GM23248 (cell line): ENCODE measurements at regions not wholly inside any gene's neighbourhood (a gene's known extent, or its start where the extent isn't known, plus 50 kb on each side); places are given as distances from the start of the nearest gene placed in this dataset.

Experiments used
- DNase-seq: peaks from one replicate; pipeline ENCODE4 v3.0.0-alpha.2; 2015
- H2AFZ ChIP-seq: fragments of 200-600 bp; sonication (generic); 2 replicates; pipeline ENCODE4 v1.6.1; 2016; ENCODE audit warnings: antibody characterized with exemption
- H3F3A ChIP-seq: fragments of 200-600 bp; sonication (generic); 2 replicates; pipeline ENCODE4 v1.6.1; 2016; ENCODE audit warnings: mild to moderate bottlenecking, antibody characterized with exemption, mixed run types; ENCODE audit not compliant: insufficient read depth
- H3K27ac ChIP-seq: fragments of 200-600 bp; sonication (generic); 2 replicates; pipeline ENCODE4 v1.5.1; 2016; ENCODE audit warnings: mild to moderate bottlenecking
- H3K27me3 ChIP-seq: fragments of 200-600 bp; sonication (generic); replicated peaks from 2 replicates; pipeline ENCODE4 v1.6.1; 2016; ENCODE audit warnings: mild to moderate bottlenecking; ENCODE audit not compliant: insufficient read depth
- H3K36me3 ChIP-seq: fragments of 200-600 bp; sonication (generic); 2 replicates; pipeline ENCODE4 v1.6.1; 2016; ENCODE audit warnings: low read depth, mild to moderate bottlenecking
- H3K4me1 ChIP-seq: fragments of 200-600 bp; sonication (generic); 2 replicates; pipeline ENCODE4 v1.6.1; 2016; ENCODE audit warnings: mild to moderate bottlenecking; ENCODE audit not compliant: insufficient read depth
- H3K4me2 ChIP-seq: fragments of 200-600 bp; sonication (generic); one replicate; pipeline ENCODE4 v1.6.1; 2016; ENCODE audit warnings: mild to moderate bottlenecking; ENCODE audit not compliant: unreplicated experiment
- H3K4me3 ChIP-seq: fragments of 200-600 bp; sonication (generic); 2 replicates; pipeline ENCODE4 v1.5.1; 2016; ENCODE audit warnings: mild to moderate bottlenecking
- H3K79me2 ChIP-seq: fragments of 200-600 bp; sonication (generic); 2 replicates; pipeline ENCODE4 v1.6.1; 2016; ENCODE audit warnings: mild to moderate bottlenecking; ENCODE audit not compliant: insufficient read depth
- H3K9ac ChIP-seq: fragments of 200-600 bp; sonication (generic); 2 replicates; pipeline ENCODE4 v1.6.1; 2016; ENCODE audit warnings: mild to moderate bottlenecking
- H3K9me2 ChIP-seq: fragments of 200-600 bp; sonication (generic); 2 replicates; pipeline ENCODE4 v1.6.1; 2016; ENCODE audit warnings: mixed run types, mild to moderate bottlenecking, moderate library complexity; ENCODE audit not compliant: insufficient read depth
- H3K9me3 ChIP-seq: fragments of 200-600 bp; sonication (generic); one replicate; pipeline ENCODE4 v1.6.1; 2017; ENCODE audit warnings: low read depth
- H4K20me1 ChIP-seq: fragments of 200-600 bp; sonication (generic); 2 replicates; pipeline ENCODE4 v1.6.0; 2016; ENCODE audit not compliant: insufficient read depth
- EZH2 ChIP-seq: fragments of 200-600 bp; sonication (generic); IDR thresholded peaks from 2 replicates; pipeline ENCODE4 v1.6.1; 2018; ENCODE audit warnings: antibody characterized with exemption, mild to moderate bottlenecking; ENCODE audit not compliant: insufficient read depth, poor library complexity, severe bottlenecking
- EZH2phosphoT487 ChIP-seq: fragments of 200-600 bp; sonication (generic); IDR thresholded peaks from 2 replicates; pipeline ENCODE4 v1.6.1; 2018; ENCODE audit warnings: antibody characterized with exemption, moderate library complexity, mild to moderate bottlenecking, low read depth; ENCODE audit not compliant: insufficient read depth
- WGBS, 2 experiments: methylation state at CpG; one replicate each; pipeline ENCODE4 v1.1.6; 2015 to 2017; ENCODE audit warnings: low lambda C conversion rate in 2 of 2, low coverage in 1 of 2; ENCODE audit errors: missing lambda C conversion rate in 2 of 2; 5-methylcytosine and 5-hydroxymethylcytosine counted together
- in situ Hi-C: fragments of 300-500 bp; cut with MboI; formaldehyde crosslinking; loops from 2 replicates; pipeline ENCODE4 v1.15.0; 2020

- no peak overlapping the region for H3K9ac ChIP-seq
- H3K4me3 ChIP-seq: no peak overlapping the region
- H3K9me2 ChIP-seq: peaks cover 3% of the 10 kb centered on the region; the same call in 1 of the 2 replicates
- TF ChIP-seq EZH2 (no peak), EZH2phosphoT487 (no peak)
- 66 to 68% methylated on average over 8 of the region's 8 CpGs for WGBS, 2 experiments
- no peak overlapping the region for H3K4me2 ChIP-seq
- H3K27me3 ChIP-seq: no peaks in the 10 kb centered on the region
- H2AFZ ChIP-seq: no peak overlapping the region
- H3K9me3 ChIP-seq: no peaks in the 10 kb centered on the region
- H3K27ac ChIP-seq: no peak overlapping the region
- H3K4me1 ChIP-seq: peaks cover 37% of the 10 kb centered on the region
- peaks cover 21% of the 10 kb centered on the region for H3F3A ChIP-seq
- H3K36me3 ChIP-seq: no peaks in the 10 kb centered on the region
- in situ Hi-C loops: no loop called here
- DNase-seq: no peak
- H4K20me1 ChIP-seq: no peaks in the 10 kb centered on the region
- no peaks in the 10 kb centered on the region for H3K79me2 ChIP-seq
These were observed 175.7 kb upstream of the ARL4C start for GRCh38 chr2:234672498-234673150.

DNA sequence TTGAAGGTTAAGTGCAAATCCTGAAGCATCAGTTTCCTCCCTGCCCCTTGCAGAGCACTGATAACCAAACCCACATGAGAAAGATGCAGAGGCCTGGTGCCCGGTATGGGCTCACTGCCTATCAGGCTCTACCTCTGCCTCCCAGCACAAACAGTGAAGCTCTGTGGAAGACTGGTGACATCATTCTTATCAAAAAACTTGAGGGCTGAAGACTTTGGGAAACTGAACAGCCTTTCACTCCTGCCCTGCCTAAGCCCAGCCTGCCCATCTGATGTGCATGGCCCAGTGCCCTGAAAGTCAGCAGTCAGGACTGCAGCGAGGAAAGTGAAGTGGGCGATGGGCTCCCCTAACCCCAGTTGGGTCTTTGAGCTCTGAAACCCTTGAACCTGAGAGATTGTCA, 174.8 kb upstream of the ARL4C start:
- Histone ChIP-seq H2AFZ (no peak overlapping the region), H3K9me3 (no peaks in the 10 kb centered on the region), H3K27ac (no peak overlapping the region), H4K20me1 (no peaks in the 10 kb centered on the region), H3K36me3 (no peaks in the 10 kb centered on the region), H3K79me2 (no peaks in the 10 kb centered on the region), H3K4me3 (no peak overlapping the region), H3K4me1 (peaks cover 33% of the 10 kb centered on the region), H3K27me3 (no peaks in the 10 kb centered on the region), H3K9me2 (peaks cover 3% of the 10 kb centered on the region; the same call in 1 of the 2 replicates), H3K9ac (no peak overlapping the region), H3F3A (peaks cover 18% of the 10 kb centered on the region), H3K4me2 (no peak overlapping the region)
- no peak for TF ChIP-seq EZH2phosphoT487
- no peak for TF ChIP-seq EZH2
- WGBS, 2 experiments: 96 to 97% methylated on average over 3 of the region's 3 CpGs
- DNase-seq: no peak
- in situ Hi-C loops: no loop called here

GRCh38 chr2:234671231-234671630, 174.3 kb upstream of the ARL4C start:
- DNase-seq: no peak

GRCh38 chr2:234670806-234671205, 173.9 kb upstream of the ARL4C start:
- peak overlapping the region; percentile 12 for H3K4me2 ChIP-seq

More at GRCh38 chr2:234671231-234671630, 174.3 kb upstream of the ARL4C start:
- Histone ChIP-seq H3K4me2 (no peak overlapping the region), H3K4me1 (peaks cover 33% of the 10 kb centered on the region), H3K36me3 (no peaks in the 10 kb centered on the region), H3F3A (peaks cover 18% of the 10 kb centered on the region), H3K4me3 (no peak overlapping the region), H3K9me2 (peaks cover 3% of the 10 kb centered on the region; the same call in 1 of the 2 replicates), H3K9ac (no peak overlapping the region), H3K27ac (no peak overlapping the region), H2AFZ (no peak overlapping the region), H3K79me2 (no peaks in the 10 kb centered on the region), H4K20me1 (no peaks in the 10 kb centered on the region), H3K27me3 (no peaks in the 10 kb centered on the region), H3K9me3 (no peaks in the 10 kb centered on the region)
- 78 to 83% methylated on average over 3 of the region's 3 CpGs for WGBS, 2 experiments
- in situ Hi-C loops: no loop called here
- TF ChIP-seq EZH2phosphoT487 (no peak), EZH2 (no peak)

More at GRCh38 chr2:234670806-234671205, 173.9 kb upstream of the ARL4C start:
- H3K79me2 ChIP-seq: no peaks in the 10 kb centered on the region
- H4K20me1 ChIP-seq: no peaks in the 10 kb centered on the region
- H3K4me3 ChIP-seq: no peak overlapping the region
- no peak overlapping the region for H2AFZ ChIP-seq
- in situ Hi-C loops: no loop called here
- H3K36me3 ChIP-seq: no peaks in the 10 kb centered on the region
- no peak for DNase-seq
- H3K4me1 ChIP-seq: peaks cover 33% of the 10 kb centered on the region
- TF ChIP-seq EZH2phosphoT487: no peak
- H3K9me3 ChIP-seq: no peaks in the 10 kb centered on the region
- no peak overlapping the region for H3K27ac ChIP-seq
- WGBS, 2 experiments: 95 to 97% methylated on average over 7 of the region's 7 CpGs
- no peaks in the 10 kb centered on the region for H3K27me3 ChIP-seq
- H3K9ac ChIP-seq: no peak overlapping the region
- peaks cover 3% of the 10 kb centered on the region; the same call in 1 of the 2 replicates for H3K9me2 ChIP-seq
- peaks cover 18% of the 10 kb centered on the region for H3F3A ChIP-seq
